GM23338 (cell line): ENCODE measurements at regions not wholly inside any gene's neighbourhood (a gene's known extent, or its start where the extent isn't known, plus 50 kb on each side); places are given as distances from the start of the nearest gene placed in this dataset.
A peak's percentile ranks its signal among the peaks of the same experiment; 100 is the strongest.

Source experiments
- ATAC-seq: fragments of 200-7000 bp; cut with Tn5 transposase; 3 replicates; pipeline ENCODE4 v1.9.1; 2020
- DNase-seq: peaks from one replicate; pipeline ENCODE4 v3.0.0-alpha.2; 2015; ENCODE audit warnings: low spot score
- H2AFZ ChIP-seq: fragments of 200-600 bp; sonication (generic); 2 replicates; pipeline ENCODE4 v1.8.0; 2016; ENCODE audit warnings: antibody characterized with exemption, mild to moderate bottlenecking, moderate library complexity
- H3F3A ChIP-seq: fragments of 200-600 bp; sonication (generic); replicated peaks from 2 replicates; pipeline ENCODE4 v1.8.0; 2017; ENCODE audit warnings: antibody characterized with exemption, mixed run types, low read depth
- H3K27ac ChIP-seq: fragments of 200-600 bp; sonication (generic); 2 replicates; pipeline ENCODE4 v1.6.1; 2016; ENCODE audit warnings: low read depth
- H3K27me3 ChIP-seq: fragments of 200-600 bp; sonication (generic); 2 replicates; pipeline ENCODE4 v1.8.0; 2016; ENCODE audit warnings: mild to moderate bottlenecking, mixed run types, moderate library complexity; ENCODE audit not compliant: insufficient read depth
- H3K36me3 ChIP-seq: fragments of 200-600 bp; sonication (generic); 2 replicates; pipeline ENCODE4 v1.8.0; 2016; ENCODE audit warnings: mild to moderate bottlenecking; ENCODE audit not compliant: insufficient read depth
- H3K4me1 ChIP-seq: fragments of 200-600 bp; sonication (generic); 2 replicates; pipeline ENCODE4 v1.8.0; 2016; ENCODE audit warnings: mild to moderate bottlenecking, moderate library complexity; ENCODE audit not compliant: insufficient read depth
- H3K4me2 ChIP-seq: fragments of 200-600 bp; sonication (generic); 2 replicates; pipeline ENCODE4 v1.7.1; 2017; ENCODE audit warnings: mixed run types
- H3K4me3 ChIP-seq: fragments of 200-600 bp; sonication (generic); 2 replicates; pipeline ENCODE4 v1.6.1; 2016; ENCODE audit warnings: mixed run types
- H3K79me2 ChIP-seq: fragments of 200-600 bp; sonication (generic); replicated peaks from 2 replicates; pipeline ENCODE4 v1.8.0; 2017; ENCODE audit warnings: mild to moderate bottlenecking; ENCODE audit not compliant: insufficient read depth
- H3K9me2 ChIP-seq: fragments of 200-600 bp; sonication (generic); 2 replicates; pipeline ENCODE4 v1.8.0; 2017; ENCODE audit not compliant: insufficient read depth
- H4K20me1 ChIP-seq: fragments of 200-600 bp; sonication (generic); replicated peaks from 2 replicates; pipeline ENCODE4 v1.8.0; 2017; ENCODE audit warnings: mild to moderate bottlenecking; ENCODE audit not compliant: insufficient read depth
- H3K27ac Mint-ChIP-seq: 2 replicates; pipeline ENCODE4 v1.8.0; 2020; ENCODE audit warnings: inconsistent platforms, mild to moderate bottlenecking, moderate library complexity, mixed read lengths
- H3K27me3 Mint-ChIP-seq: 3 replicates; pipeline ENCODE4 v1.8.0; 2022; ENCODE audit warnings: low read depth, mild to moderate bottlenecking, moderate library complexity, mixed read lengths, inconsistent platforms; ENCODE audit not compliant: insufficient read depth, poor library complexity
- H3K36me3 Mint-ChIP-seq: 3 replicates; pipeline ENCODE4 v1.8.0; 2021; ENCODE audit warnings: low read depth, mild to moderate bottlenecking, inconsistent platforms, moderate library complexity, mixed read lengths
- H3K4me1 Mint-ChIP-seq: 3 replicates; pipeline ENCODE4 v1.8.0; 2020; ENCODE audit warnings: mild to moderate bottlenecking, inconsistent platforms, mixed read lengths
- H3K4me3 Mint-ChIP-seq: 3 replicates; pipeline ENCODE4 v1.8.0; 2021; ENCODE audit warnings: moderate library complexity, mild to moderate bottlenecking, inconsistent platforms, mixed read lengths
- H3K9me3 Mint-ChIP-seq: 3 replicates; pipeline ENCODE4 v1.8.0; 2020; ENCODE audit warnings: moderate library complexity, mild to moderate bottlenecking, inconsistent platforms, mixed read lengths
- JUNB ChIP-seq: IDR thresholded peaks from one replicate; pipeline ENCODE4 v1.6.1; 2016; ENCODE audit warnings: antibody characterized with exemption; ENCODE audit not compliant: unreplicated experiment
- POLR2AphosphoS5 ChIP-seq: IDR thresholded peaks from 2 replicates; pipeline ENCODE4 v1.6.1; 2016; ENCODE audit warnings: antibody characterized with exemption, low read depth
- ZNF114 ChIP-seq: fragments of 250-450 bp; sonication (Bioruptor Pico); IDR thresholded peaks from 2 replicates; pipeline ENCODE4 v1.5.0; 2020; ENCODE audit warnings: mild to moderate bottlenecking, moderate library complexity
- TF ChIP-seq, protein P1 (sequence below): IDR thresholded peaks from 2 replicates; pipeline ENCODE4 v1.6.1; 2016; ENCODE audit warnings: antibody characterized with exemption
- TF ChIP-seq, protein P2 (sequence below): IDR thresholded peaks from one replicate; pipeline ENCODE4 v1.6.1; 2018; ENCODE audit warnings: antibody characterized with exemption; ENCODE audit not compliant: unreplicated experiment
- TF ChIP-seq, protein P3 (sequence below), 2 experiments: fragments of 200-600 bp in 1 of 2; sonication (generic) in 1 of 2; conservative IDR thresholded peaks; 2 replicates each; pipeline versions ENCODE4 v1.5.1 to v1.6.1; 2016 to 2017; ENCODE audit warnings: antibody characterized with exemption in 2 of 2, low read depth in 2 of 2, mild to moderate bottlenecking in 2 of 2, moderate library complexity in 1 of 2
- TF ChIP-seq, protein P4 (sequence below): fragments of 250-450 bp; sonication (Bioruptor Pico); IDR thresholded peaks from 2 replicates; pipeline ENCODE4 v1.5.0; 2020; ENCODE audit warnings: mild to moderate bottlenecking, moderate library complexity

DNA sequence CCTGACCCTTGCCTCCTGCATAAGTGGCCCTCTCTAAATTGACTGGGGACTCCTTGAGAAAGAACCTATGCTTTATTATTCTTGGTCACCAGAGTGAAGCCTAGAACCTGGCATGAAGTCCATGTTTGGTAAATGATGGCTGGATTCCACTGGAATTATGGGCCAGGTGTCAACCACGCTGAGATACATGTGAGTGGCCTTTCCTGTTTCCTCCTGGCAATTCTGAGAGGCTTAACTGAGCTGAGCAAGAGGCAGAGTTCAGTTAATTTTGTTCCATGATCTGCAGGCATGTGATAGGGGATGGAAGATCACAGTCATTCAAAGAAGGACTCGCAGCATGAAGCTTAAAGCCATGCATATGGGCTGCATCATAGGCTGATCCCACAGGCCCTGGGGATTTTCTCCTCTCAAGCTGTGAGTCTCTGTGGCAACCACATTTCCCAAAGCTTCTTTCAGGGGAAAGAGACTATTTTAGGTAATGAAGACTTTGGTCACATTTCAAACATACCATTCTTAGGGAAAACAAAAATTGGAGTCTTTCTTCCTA is 69.4 kb upstream of the CLNK start:
- Histone ChIP-seq H3F3A (no peaks in the 10 kb centered on the region), H4K20me1 (no peaks in the 10 kb centered on the region), H3K4me2 (no peak overlapping the region), H3K27ac (no peak overlapping the region), H3K27me3 (no peaks in the 10 kb centered on the region), H3K4me1 (no peaks in the 10 kb centered on the region), H3K79me2 (no peaks in the 10 kb centered on the region), H3K4me3 (no peak overlapping the region), H3K36me3 (no peaks in the 10 kb centered on the region), H2AFZ (peak overlapping the region; percentile 52; the same call in 1 of the 2 replicates), H3K9me2 (0 out of 2 replicates have a peak, but pooled peaks cover 3% of the 10 kb centered on the region)
- no peaks in the 10 kb centered on the region for H3K27me3 Mint-ChIP-seq
- no peak for ATAC-seq
- no peaks in the 10 kb centered on the region for H3K4me1 Mint-ChIP-seq
- TF ChIP-seq JUNB (no peak), ZNF114 (no peak), POLR2AphosphoS5 (no peak)
- TF ChIP-seq, protein P1, sequence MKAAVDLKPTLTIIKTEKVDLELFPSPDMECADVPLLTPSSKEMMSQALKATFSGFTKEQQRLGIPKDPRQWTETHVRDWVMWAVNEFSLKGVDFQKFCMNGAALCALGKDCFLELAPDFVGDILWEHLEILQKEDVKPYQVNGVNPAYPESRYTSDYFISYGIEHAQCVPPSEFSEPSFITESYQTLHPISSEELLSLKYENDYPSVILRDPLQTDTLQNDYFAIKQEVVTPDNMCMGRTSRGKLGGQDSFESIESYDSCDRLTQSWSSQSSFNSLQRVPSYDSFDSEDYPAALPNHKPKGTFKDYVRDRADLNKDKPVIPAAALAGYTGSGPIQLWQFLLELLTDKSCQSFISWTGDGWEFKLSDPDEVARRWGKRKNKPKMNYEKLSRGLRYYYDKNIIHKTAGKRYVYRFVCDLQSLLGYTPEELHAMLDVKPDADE: no peak
- TF ChIP-seq, protein P2, sequence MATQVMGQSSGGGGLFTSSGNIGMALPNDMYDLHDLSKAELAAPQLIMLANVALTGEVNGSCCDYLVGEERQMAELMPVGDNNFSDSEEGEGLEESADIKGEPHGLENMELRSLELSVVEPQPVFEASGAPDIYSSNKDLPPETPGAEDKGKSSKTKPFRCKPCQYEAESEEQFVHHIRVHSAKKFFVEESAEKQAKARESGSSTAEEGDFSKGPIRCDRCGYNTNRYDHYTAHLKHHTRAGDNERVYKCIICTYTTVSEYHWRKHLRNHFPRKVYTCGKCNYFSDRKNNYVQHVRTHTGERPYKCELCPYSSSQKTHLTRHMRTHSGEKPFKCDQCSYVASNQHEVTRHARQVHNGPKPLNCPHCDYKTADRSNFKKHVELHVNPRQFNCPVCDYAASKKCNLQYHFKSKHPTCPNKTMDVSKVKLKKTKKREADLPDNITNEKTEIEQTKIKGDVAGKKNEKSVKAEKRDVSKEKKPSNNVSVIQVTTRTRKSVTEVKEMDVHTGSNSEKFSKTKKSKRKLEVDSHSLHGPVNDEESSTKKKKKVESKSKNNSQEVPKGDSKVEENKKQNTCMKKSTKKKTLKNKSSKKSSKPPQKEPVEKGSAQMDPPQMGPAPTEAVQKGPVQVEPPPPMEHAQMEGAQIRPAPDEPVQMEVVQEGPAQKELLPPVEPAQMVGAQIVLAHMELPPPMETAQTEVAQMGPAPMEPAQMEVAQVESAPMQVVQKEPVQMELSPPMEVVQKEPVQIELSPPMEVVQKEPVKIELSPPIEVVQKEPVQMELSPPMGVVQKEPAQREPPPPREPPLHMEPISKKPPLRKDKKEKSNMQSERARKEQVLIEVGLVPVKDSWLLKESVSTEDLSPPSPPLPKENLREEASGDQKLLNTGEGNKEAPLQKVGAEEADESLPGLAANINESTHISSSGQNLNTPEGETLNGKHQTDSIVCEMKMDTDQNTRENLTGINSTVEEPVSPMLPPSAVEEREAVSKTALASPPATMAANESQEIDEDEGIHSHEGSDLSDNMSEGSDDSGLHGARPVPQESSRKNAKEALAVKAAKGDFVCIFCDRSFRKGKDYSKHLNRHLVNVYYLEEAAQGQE: no peak
- no peaks in the 10 kb centered on the region for H3K9me3 Mint-ChIP-seq
- DNase-seq: no peak
- H3K4me3 Mint-ChIP-seq: no peak overlapping the region
- no peaks in the 10 kb centered on the region for H3K36me3 Mint-ChIP-seq
- H3K27ac Mint-ChIP-seq: no peak overlapping the region

DNA sequence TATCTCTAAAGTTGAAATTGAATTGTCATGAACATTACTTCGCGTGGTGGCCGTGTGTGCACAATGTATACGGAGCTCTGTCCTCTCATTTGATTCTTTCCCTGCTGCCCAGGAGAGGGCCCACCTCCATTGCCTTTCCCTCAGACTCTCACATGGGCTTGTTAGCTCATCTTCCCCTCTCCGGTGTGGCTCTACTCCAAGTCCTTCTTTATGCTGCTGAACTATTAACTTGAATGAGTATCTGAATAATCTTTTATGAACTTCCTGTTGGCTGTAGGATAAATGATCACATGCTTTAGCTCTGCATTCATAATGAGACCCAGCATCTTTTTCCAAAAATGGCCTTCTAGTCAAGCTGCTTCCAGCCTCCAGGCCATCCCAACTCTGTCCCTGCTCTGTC is 68.8 kb upstream of the CLNK start:
- TF ChIP-seq, protein P3, sequence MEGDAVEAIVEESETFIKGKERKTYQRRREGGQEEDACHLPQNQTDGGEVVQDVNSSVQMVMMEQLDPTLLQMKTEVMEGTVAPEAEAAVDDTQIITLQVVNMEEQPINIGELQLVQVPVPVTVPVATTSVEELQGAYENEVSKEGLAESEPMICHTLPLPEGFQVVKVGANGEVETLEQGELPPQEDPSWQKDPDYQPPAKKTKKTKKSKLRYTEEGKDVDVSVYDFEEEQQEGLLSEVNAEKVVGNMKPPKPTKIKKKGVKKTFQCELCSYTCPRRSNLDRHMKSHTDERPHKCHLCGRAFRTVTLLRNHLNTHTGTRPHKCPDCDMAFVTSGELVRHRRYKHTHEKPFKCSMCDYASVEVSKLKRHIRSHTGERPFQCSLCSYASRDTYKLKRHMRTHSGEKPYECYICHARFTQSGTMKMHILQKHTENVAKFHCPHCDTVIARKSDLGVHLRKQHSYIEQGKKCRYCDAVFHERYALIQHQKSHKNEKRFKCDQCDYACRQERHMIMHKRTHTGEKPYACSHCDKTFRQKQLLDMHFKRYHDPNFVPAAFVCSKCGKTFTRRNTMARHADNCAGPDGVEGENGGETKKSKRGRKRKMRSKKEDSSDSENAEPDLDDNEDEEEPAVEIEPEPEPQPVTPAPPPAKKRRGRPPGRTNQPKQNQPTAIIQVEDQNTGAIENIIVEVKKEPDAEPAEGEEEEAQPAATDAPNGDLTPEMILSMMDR (conservative IDR thresholded peaks at IDR 0.05; ENCODE audit: low read depth in 2 of 2): peak in 1 of 2 experiments; percentile 42; a peak in 2 of 4 replicates
- TF ChIP-seq, protein P4, sequence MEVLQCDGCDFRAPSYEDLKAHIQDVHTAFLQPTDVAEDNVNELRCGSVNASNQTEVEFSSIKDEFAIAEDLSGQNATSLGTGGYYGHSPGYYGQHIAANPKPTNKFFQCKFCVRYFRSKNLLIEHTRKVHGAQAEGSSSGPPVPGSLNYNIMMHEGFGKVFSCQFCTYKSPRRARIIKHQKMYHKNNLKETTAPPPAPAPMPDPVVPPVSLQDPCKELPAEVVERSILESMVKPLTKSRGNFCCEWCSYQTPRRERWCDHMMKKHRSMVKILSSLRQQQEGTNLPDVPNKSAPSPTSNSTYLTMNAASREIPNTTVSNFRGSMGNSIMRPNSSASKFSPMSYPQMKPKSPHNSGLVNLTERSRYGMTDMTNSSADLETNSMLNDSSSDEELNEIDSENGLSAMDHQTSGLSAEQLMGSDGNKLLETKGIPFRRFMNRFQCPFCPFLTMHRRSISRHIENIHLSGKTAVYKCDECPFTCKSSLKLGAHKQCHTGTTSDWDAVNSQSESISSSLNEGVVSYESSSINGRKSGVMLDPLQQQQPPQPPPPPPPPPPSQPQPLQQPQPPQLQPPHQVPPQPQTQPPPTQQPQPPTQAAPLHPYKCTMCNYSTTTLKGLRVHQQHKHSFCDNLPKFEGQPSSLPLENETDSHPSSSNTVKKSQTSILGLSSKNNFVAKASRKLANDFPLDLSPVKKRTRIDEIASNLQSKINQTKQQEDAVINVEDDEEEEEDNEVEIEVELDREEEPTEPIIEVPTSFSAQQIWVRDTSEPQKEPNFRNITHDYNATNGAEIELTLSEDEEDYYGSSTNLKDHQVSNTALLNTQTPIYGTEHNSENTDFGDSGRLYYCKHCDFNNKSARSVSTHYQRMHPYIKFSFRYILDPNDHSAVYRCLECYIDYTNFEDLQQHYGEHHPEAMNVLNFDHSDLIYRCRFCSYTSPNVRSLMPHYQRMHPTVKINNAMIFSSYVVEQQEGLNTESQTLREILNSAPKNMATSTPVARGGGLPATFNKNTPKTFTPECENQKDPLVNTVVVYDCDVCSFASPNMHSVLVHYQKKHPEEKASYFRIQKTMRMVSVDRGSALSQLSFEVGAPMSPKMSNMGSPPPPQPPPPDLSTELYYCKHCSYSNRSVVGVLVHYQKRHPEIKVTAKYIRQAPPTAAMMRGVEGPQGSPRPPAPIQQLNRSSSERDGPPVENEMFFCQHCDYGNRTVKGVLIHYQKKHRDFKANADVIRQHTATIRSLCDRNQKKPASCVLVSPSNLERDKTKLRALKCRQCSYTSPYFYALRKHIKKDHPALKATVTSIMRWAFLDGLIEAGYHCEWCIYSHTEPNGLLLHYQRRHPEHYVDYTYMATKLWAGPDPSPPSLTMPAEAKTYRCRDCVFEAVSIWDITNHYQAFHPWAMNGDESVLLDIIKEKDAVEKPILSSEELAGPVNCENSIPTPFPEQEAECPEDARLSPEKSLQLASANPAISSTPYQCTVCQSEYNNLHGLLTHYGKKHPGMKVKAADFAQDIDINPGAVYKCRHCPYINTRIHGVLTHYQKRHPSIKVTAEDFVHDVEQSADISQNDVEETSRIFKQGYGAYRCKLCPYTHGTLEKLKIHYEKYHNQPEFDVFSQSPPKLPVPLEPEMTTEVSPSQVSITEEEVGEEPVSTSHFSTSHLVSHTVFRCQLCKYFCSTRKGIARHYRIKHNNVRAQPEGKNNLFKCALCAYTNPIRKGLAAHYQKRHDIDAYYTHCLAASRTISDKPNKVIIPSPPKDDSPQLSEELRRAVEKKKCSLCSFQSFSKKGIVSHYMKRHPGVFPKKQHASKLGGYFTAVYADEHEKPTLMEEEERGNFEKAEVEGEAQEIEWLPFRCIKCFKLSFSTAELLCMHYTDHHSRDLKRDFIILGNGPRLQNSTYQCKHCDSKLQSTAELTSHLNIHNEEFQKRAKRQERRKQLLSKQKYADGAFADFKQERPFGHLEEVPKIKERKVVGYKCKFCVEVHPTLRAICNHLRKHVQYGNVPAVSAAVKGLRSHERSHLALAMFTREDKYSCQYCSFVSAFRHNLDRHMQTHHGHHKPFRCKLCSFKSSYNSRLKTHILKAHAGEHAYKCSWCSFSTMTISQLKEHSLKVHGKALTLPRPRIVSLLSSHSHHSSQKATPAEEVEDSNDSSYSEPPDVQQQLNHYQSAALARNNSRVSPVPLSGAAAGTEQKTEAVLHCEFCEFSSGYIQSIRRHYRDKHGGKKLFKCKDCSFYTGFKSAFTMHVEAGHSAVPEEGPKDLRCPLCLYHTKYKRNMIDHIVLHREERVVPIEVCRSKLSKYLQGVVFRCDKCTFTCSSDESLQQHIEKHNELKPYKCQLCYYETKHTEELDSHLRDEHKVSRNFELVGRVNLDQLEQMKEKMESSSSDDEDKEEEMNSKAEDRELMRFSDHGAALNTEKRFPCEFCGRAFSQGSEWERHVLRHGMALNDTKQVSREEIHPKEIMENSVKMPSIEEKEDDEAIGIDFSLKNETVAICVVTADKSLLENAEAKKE (CRISPR knock-in tag): no peak
- Histone ChIP-seq H3K36me3 (no peaks in the 10 kb centered on the region), H2AFZ (0 out of 2 replicates have a peak overlapping the region, but pooled peaks have one; percentile 52), H3K4me3 (no peak overlapping the region), H3K9me2 (0 out of 2 replicates have a peak, but pooled peaks cover 3% of the 10 kb centered on the region), H4K20me1 (no peaks in the 10 kb centered on the region), H3K4me1 (no peaks in the 10 kb centered on the region), H3K27me3 (no peaks in the 10 kb centered on the region), H3K4me2 (no peak overlapping the region), H3F3A (no peaks in the 10 kb centered on the region), H3K27ac (no peak overlapping the region), H3K79me2 (no peaks in the 10 kb centered on the region)
- Mint-ChIP-seq H3K4me1 (no peaks in the 10 kb centered on the region), H3K4me3 (no peak overlapping the region), H3K36me3 (no peaks in the 10 kb centered on the region), H3K27ac (no peak overlapping the region), H3K9me3 (no peaks in the 10 kb centered on the region), H3K27me3 (no peaks in the 10 kb centered on the region)
- no peak for DNase-seq
- ATAC-seq: no peak
